ENCODE measurements at regions not wholly inside any gene's neighbourhood (a gene's known extent, or its start where the extent isn't known, plus 50 kb on each side); places are given as distances from the start of the nearest gene placed in this dataset.

DNA sequence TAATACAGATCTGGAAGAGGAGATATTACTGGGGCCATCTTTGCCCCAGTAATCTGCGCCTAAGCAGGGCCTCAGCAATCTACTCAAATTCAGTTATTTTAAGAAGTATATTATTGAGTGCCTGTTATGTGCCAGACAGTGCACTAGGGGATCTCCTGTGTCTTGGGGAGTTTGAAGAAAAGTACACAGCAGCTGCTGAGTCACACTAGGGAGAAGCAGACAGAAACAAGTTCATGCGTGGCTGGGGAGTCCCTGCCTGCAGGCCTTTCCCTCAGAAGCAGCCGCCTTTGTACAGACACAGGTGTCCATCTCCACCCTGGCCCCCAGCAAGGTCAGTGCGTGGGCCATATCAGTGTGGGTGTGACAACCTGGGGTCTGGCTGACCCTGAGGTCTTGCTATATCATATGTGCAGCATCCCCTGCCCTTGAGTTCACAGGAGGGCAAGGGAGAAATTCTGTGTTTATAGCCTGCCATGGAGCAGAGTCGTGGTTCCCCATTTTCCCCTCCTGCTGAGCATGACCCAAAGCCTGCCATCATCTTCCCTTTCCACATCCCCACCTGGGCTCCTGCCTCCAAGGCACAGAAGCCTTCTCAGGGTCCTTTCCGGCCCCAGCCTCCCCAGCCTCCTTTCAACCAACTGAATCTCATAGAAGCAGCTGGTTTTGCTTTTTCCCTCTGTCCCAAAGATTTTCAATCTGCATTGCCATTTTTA, 229.9 kb upstream of the SDK2 start:
- Histone ChIP-seq H3K27ac (no peak overlapping the region), H3K36me3 (no peaks in the 10 kb centered on the region), H3K27me3 (replicated peaks; ENCODE audit: insufficient read depth) (no peaks in the 10 kb centered on the region), H3K4me1 (replicated peaks) (no peaks in the 10 kb centered on the region), H3K4me3 (no peak overlapping the region), H3K9me3 (no peaks in the 10 kb centered on the region)
- TF ChIP-seq POLR2A (IDR thresholded peaks at IDR 0.05) (no peak), POLR2AphosphoS5 (IDR thresholded peaks at IDR 0.05) (no peak)
- TF ChIP-seq, protein P1, sequence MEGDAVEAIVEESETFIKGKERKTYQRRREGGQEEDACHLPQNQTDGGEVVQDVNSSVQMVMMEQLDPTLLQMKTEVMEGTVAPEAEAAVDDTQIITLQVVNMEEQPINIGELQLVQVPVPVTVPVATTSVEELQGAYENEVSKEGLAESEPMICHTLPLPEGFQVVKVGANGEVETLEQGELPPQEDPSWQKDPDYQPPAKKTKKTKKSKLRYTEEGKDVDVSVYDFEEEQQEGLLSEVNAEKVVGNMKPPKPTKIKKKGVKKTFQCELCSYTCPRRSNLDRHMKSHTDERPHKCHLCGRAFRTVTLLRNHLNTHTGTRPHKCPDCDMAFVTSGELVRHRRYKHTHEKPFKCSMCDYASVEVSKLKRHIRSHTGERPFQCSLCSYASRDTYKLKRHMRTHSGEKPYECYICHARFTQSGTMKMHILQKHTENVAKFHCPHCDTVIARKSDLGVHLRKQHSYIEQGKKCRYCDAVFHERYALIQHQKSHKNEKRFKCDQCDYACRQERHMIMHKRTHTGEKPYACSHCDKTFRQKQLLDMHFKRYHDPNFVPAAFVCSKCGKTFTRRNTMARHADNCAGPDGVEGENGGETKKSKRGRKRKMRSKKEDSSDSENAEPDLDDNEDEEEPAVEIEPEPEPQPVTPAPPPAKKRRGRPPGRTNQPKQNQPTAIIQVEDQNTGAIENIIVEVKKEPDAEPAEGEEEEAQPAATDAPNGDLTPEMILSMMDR (IDR thresholded peaks at IDR 0.05) = no peak
- 80% methylated on average over 6 of the region's 6 CpGs for WGBS
- no peak for DNase-seq (ENCODE audit: low spot score)
- intact Hi-C loops (cut with DNase I) = no loop called here

DNA sequence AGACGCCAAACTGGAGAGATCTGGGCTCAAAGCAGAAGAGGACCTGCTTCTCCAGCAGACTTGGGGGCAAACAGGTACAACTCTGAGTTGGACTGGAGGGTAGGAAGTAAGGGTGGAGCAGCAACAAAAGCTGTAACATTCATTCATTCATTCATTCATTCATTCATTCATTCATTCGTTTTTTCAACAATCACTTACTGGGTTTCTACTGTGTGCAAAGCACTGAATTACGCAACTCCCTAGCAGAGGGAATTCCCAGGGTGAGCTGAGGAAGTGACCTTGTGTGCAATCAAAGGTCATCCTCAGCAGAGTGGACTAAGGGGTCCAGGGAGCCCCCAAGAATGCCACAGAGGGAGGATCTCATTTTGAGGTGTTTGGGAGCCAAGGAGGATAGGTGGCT, 231.1 kb upstream of the SDK2 start:
- intact Hi-C loops (cut with DNase I) = no loop called here
- no peaks in the 10 kb centered on the region for H3K27me3 ChIP-seq (replicated peaks; ENCODE audit: insufficient read depth)
- H3K27ac ChIP-seq = no peak overlapping the region
- H3K4me1 ChIP-seq (replicated peaks) = no peaks in the 10 kb centered on the region
- no peak for DNase-seq (ENCODE audit: low spot score)
- no peaks in the 10 kb centered on the region for H3K36me3 ChIP-seq
- H3K9me3 ChIP-seq = no peaks in the 10 kb centered on the region
- 54% methylated on average over 3 of the region's 3 CpGs for WGBS
- TF ChIP-seq, protein P1 (IDR thresholded peaks at IDR 0.05) = no peak
- no peak for TF ChIP-seq POLR2A (IDR thresholded peaks at IDR 0.05)
- TF ChIP-seq POLR2AphosphoS5 (IDR thresholded peaks at IDR 0.05) = no peak
- no peak overlapping the region for H3K4me3 ChIP-seq

DNA sequence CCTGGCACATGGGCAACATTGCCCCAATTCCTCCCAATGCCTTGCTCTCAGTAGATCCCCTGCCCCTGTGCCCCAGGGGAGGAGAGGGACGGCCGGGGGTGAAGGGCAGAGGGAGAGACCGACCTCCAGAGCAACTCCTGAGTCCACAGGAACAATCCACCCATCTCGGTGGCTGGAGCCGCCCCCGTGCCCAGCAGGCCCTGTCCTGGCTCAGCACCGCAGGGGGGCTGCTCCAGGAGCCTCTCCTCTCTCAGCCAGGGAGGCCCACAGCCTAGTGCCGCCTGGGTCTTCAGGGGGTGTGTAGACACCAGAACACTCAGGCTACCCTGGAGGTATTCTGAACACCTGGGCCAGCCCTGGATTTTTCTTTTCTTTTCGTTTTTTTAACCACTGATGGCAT, 233.7 kb upstream of the SDK2 start:
- WGBS = 77% methylated on average over 8 of the region's 9 CpGs
- Histone ChIP-seq H3K27ac (no peak overlapping the region), H3K27me3 (replicated peaks; ENCODE audit: insufficient read depth) (no peaks in the 10 kb centered on the region), H3K36me3 (no peaks in the 10 kb centered on the region), H3K4me3 (no peak overlapping the region), H3K9me3 (no peaks in the 10 kb centered on the region), H3K4me1 (replicated peaks) (no peaks in the 10 kb centered on the region)
- intact Hi-C loops (cut with DNase I) = no loop called here
- TF ChIP-seq POLR2AphosphoS5 (IDR thresholded peaks at IDR 0.05) = no peak
- TF ChIP-seq, protein P1 (IDR thresholded peaks at IDR 0.05) = no peak
- TF ChIP-seq POLR2A (IDR thresholded peaks at IDR 0.05) = no peak
- DNase-seq (ENCODE audit: low spot score) = no peak

DNA sequence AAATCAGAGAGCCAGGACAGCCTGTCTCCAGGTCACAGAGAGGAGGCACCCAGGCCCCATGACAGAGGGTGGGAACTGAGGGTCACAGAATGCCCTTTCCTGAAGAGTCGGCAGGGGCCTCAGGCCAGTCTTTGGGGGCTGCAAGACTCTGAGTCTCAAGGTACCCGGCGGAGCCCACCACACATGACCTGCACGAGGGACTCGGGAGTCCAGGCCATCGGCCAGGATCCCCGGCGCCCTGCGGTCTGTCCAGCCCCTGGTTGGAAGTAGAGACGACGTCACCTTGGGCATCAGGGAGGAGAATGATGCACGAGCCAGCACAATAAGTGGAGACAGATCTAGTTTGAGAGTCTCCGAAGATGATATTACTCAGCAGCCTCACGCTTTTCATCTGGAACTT, 234.7 kb upstream of the SDK2 start:
- intact Hi-C loops (cut with DNase I) = no loop called here
- no peaks in the 10 kb centered on the region for H3K36me3 ChIP-seq

More for the DNA sequence above, 234.7 kb upstream of the SDK2 start:
- no peak for DNase-seq (ENCODE audit: low spot score)
- Histone ChIP-seq H3K4me1 (replicated peaks) (no peaks in the 10 kb centered on the region), H3K27ac (no peak overlapping the region), H3K9me3 (no peaks in the 10 kb centered on the region), H3K27me3 (replicated peaks; ENCODE audit: insufficient read depth) (no peaks in the 10 kb centered on the region), H3K4me3 (no peak overlapping the region)
- TF ChIP-seq POLR2AphosphoS5 (IDR thresholded peaks at IDR 0.05) = no peak
- TF ChIP-seq POLR2A (IDR thresholded peaks at IDR 0.05) = no peak
- TF ChIP-seq, protein P1 (IDR thresholded peaks at IDR 0.05) = no peak
- WGBS = 96% methylated on average over 14 of the region's 14 CpGs

Measured in prostate gland (tissue), 2 donors.